DND-41 (cell line): ENCODE measurements at regions not wholly inside any gene's neighbourhood (a gene's known extent, or its start where the extent isn't known, plus 50 kb on each side); places are given as distances from the start of the nearest gene placed in this dataset.

Experiments
- CTCF ChIP-seq: IDR thresholded peaks from 2 replicates; pipeline ENCODE4 v1.5.1; 2012; ENCODE audit warnings: borderline replicate concordance, low read length, moderate library complexity, mild to moderate bottlenecking; ENCODE audit not compliant: poor library complexity, severe bottlenecking; ENCODE audit errors: extremely low read depth
- EZH2 ChIP-seq: IDR thresholded peaks from 3 replicates; pipeline ENCODE4 v1.6.1; 2012; ENCODE audit warnings: borderline replicate concordance, low read depth, mild to moderate bottlenecking, moderate library complexity, low read length, inconsistent platforms; ENCODE audit not compliant: severe bottlenecking

- no peak for TF ChIP-seq CTCF
- no peak for TF ChIP-seq EZH2
These were observed 976.7 kb upstream of the MANEA start for GRCh38 chr6:94600636-94601035.
